ENCODE measurements at regions not wholly inside any gene's neighbourhood (a gene's known extent, or its start where the extent isn't known, plus 50 kb on each side); places are given as distances from the start of the nearest gene placed in this dataset.

DNA sequence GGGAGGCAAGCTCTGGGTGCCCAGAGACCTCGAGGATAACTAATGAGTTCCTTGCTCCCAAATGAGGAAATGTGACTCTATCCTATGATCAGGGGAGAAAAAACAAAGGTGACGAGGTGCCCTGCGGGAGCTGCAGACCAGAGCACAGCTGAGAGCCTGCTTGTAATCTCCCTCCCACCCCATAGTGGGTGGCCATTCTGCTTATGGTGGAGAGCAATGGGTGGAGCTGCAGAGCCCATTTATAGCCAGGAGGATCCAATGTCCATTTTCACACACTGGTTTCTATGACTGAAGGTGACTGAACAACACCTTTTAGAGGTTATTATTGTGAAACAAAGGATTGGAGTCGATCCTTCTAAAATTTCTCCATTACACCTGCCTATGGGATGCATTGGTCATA lies 153.3 kb downstream of the COL6A3 start:
- Histone ChIP-seq H3K4me1 (ENCODE audit: insufficient read depth, insufficient read length) (no peaks in the 10 kb centered on the region), H3K36me3 (ENCODE audit: insufficient read depth, insufficient read length, low read length) (no peaks in the 10 kb centered on the region), H3K9me3 (ENCODE audit: insufficient read depth, low read length) (no peaks in the 10 kb centered on the region), H3K9ac (ENCODE audit: insufficient read length, low read depth) (no peak overlapping the region), H3K4me3 (ENCODE audit: insufficient read length, low read depth) (no peak overlapping the region), H3K27me3 (ENCODE audit: insufficient read depth, insufficient read length) (no peaks in the 10 kb centered on the region)
- TF ChIP-seq YY1 (IDR thresholded peaks at IDR 0.05; ENCODE audit: insufficient read depth, insufficient read length) (no peak), ZNF274 (IDR thresholded peaks at IDR 0.05; ENCODE audit: low read depth, low read length) (no peak), SUZ12 (IDR thresholded peaks at IDR 0.05; ENCODE audit: extremely low read depth, insufficient read depth, insufficient read length) (no peak)
- no peak for DNase-seq (ENCODE audit: low read depth, low spot score)

DNA sequence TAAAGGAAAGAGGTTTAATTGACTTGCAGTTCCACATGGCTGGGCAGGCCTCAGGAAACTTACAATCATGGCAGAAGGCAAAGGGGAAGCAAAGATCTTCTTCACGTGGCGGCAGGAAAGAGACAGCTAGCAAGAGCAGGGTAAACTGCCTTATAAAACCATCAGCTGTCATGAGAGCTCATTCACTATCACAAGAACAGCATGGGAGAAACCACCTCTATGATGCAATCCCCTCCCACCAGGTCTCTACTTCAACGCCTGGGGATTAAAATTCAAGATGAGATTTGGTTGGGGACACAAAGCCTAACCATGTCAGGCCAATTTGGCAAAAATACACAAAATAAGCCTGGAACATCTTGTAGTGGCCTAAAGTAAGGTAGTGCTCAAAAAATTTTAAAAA lies 152.6 kb downstream of the COL6A3 start:
- no peak for TF ChIP-seq SUZ12 (IDR thresholded peaks at IDR 0.05; ENCODE audit: extremely low read depth, insufficient read depth, insufficient read length)
- TF ChIP-seq ZNF274 (IDR thresholded peaks at IDR 0.05; ENCODE audit: low read depth, low read length), result no peak
- no peak for TF ChIP-seq YY1 (IDR thresholded peaks at IDR 0.05; ENCODE audit: insufficient read depth, insufficient read length)
- Histone ChIP-seq H3K4me1 (ENCODE audit: insufficient read depth, insufficient read length) (no peaks in the 10 kb centered on the region), H3K4me3 (ENCODE audit: insufficient read length, low read depth) (no peak overlapping the region), H3K9me3 (ENCODE audit: insufficient read depth, low read length) (no peaks in the 10 kb centered on the region), H3K27me3 (ENCODE audit: insufficient read depth, insufficient read length) (no peaks in the 10 kb centered on the region), H3K36me3 (ENCODE audit: insufficient read depth, insufficient read length, low read length) (no peaks in the 10 kb centered on the region), H3K9ac (ENCODE audit: insufficient read length, low read depth) (no peak overlapping the region)
- no peak for DNase-seq (ENCODE audit: low read depth, low spot score)

DNA sequence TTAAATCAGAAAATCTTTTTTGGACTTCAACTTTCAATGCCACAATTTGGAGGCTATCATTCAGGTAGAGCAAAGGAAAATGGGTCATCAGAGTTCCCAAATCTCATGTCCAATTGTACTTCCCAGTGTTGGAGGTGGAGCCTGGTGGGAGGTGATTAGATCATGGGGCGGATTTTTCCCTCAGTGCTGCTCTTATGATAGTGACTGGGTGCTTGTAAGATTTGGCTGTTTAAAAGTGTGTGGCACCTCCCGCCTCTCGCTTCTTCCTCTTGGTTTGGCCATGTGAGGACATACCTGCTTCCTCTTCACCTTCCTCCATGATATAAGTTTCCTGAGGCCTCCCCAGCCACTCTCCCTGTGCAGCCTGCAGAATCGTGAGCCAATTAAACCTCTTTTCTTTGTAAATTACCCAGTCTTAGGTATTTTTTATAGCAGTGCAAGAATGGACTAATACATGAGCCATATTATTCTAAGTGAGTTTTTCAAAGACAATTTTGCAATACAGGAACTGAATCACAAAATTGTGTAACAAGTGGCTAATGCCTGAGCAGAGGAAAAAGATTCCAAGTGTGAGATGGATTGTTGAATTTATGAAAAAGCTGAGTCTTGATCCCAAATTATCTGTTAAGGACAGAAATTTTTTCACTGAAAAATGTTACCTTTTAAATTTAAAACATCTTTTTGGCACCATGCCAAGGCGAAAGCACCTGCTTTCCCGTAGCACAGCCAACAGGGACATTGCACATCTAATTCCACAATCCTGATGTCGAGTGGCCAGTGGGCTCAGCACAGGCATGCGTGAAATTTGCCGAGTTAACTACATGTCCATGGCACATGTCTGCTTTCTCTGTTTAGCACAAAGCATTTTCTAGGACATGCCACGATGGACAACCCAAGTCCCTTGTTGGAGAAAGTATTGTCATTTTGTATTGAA lies 150.9 kb downstream of the COL6A3 start:
- no peak for TF ChIP-seq ZNF274 (IDR thresholded peaks at IDR 0.05; ENCODE audit: low read depth, low read length)
- no peak for TF ChIP-seq SUZ12 (IDR thresholded peaks at IDR 0.05; ENCODE audit: extremely low read depth, insufficient read depth, insufficient read length)
- no peak for TF ChIP-seq YY1 (IDR thresholded peaks at IDR 0.05; ENCODE audit: insufficient read depth, insufficient read length)
- H3K36me3 ChIP-seq (ENCODE audit: insufficient read depth, insufficient read length, low read length), result no peaks in the 10 kb centered on the region

DNA sequence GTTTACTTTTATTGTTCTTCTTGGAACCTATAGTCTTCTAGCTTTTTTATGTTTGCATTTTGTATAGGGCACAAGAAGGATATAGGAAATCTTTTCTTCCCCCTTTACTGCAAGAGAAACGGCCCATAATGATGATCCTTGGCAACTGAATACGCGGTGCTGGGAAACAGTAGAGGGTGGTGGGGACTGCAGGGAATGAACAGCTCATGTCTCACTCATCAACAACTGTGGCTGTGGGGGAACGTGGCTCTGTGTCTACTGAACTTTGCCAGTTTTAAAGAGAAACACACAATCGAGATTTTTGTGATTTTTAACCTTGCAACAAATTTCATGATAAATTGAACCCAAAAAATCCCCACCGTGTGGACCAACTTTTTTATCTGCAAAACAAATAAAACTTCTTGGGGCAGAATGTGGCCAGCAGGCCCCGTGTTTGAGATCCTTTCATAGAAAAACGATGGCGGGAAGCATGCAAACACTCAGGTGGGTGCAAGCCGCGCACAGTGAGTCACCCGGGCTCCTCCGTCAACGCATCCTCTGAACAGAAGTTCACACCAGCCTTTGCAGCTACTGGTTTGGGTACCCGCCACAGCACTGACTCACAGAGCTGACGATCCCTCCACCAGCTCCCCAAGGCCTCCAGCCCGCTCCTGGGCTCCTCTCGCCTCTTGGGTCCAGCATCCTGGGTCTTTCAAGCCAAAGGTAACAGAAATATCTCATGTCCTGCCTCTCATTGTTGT lies 149.3 kb downstream of the COL6A3 start:
- no peak overlapping the region for H3K4me3 ChIP-seq (ENCODE audit: insufficient read length, low read depth)
- no peaks in the 10 kb centered on the region for H3K4me1 ChIP-seq (ENCODE audit: insufficient read depth, insufficient read length)
- TF ChIP-seq SUZ12 (IDR thresholded peaks at IDR 0.05; ENCODE audit: extremely low read depth, insufficient read depth, insufficient read length) (no peak), ZNF274 (IDR thresholded peaks at IDR 0.05; ENCODE audit: low read depth, low read length) (no peak), YY1 (IDR thresholded peaks at IDR 0.05; ENCODE audit: insufficient read depth, insufficient read length) (no peak)
- no peaks in the 10 kb centered on the region for H3K9me3 ChIP-seq (ENCODE audit: insufficient read depth, low read length)
- H3K27me3 ChIP-seq (ENCODE audit: insufficient read depth, insufficient read length), result no peaks in the 10 kb centered on the region
- H3K9ac ChIP-seq (ENCODE audit: insufficient read length, low read depth), result no peak overlapping the region
- no peaks in the 10 kb centered on the region for H3K36me3 ChIP-seq (ENCODE audit: insufficient read depth, insufficient read length, low read length)
- DNase-seq (ENCODE audit: low read depth, low spot score), result no peak

More for the DNA sequence above, 150.9 kb downstream of the COL6A3 start:
- Histone ChIP-seq H3K27me3 (ENCODE audit: insufficient read depth, insufficient read length) (no peaks in the 10 kb centered on the region), H3K9ac (ENCODE audit: insufficient read length, low read depth) (no peak overlapping the region), H3K4me3 (ENCODE audit: insufficient read length, low read depth) (no peak overlapping the region), H3K4me1 (ENCODE audit: insufficient read depth, insufficient read length) (no peaks in the 10 kb centered on the region), H3K9me3 (ENCODE audit: insufficient read depth, low read length) (no peaks in the 10 kb centered on the region)
- DNase-seq (ENCODE audit: low read depth, low spot score), result no peak

DNA sequence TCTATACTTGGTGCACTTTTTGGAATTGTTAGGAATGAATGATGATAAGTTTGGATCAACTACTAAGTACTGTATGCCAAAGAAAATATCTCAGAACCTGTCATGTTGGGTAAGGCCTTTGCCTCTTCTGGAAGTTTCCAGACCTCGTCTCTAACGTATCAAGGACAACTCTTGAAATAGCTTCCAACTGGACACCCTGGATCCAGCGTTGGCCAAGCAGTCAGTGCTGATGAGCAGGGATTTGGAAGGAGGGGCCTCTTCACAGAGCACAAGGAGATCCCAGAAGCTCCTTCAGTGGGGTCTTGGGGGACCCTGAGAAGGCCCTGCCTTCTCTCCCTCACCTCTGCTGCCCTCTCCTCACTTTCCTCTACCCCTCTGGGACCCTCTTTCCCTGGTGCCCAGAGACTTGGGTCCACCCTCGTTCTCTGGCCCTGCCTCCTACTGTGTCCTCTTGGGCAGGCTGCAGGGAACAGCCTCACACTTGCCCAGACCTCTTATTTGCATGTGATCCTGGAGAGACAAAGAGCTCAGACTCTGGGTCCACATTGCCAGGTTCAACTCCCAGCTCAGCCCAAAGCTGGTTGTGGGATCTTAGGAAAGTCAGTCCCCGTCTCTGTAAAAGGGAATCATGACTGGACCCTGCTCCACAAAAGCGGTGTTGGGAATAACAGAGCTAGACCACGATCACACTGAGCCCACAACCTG lies 145.8 kb downstream of the COL6A3 start:
- Histone ChIP-seq H3K4me1 (ENCODE audit: insufficient read depth, insufficient read length) (peaks cover 6% of the 10 kb centered on the region), H3K27me3 (ENCODE audit: insufficient read depth, insufficient read length) (no peaks in the 10 kb centered on the region), H3K9me3 (ENCODE audit: insufficient read depth, low read length) (no peaks in the 10 kb centered on the region), H3K9ac (ENCODE audit: insufficient read length, low read depth) (no peak overlapping the region), H3K4me3 (ENCODE audit: insufficient read length, low read depth) (no peak overlapping the region), H3K36me3 (ENCODE audit: insufficient read depth, insufficient read length, low read length) (no peaks in the 10 kb centered on the region)
- DNase-seq (ENCODE audit: low read depth, low spot score), result no peak
- TF ChIP-seq YY1 (IDR thresholded peaks at IDR 0.05; ENCODE audit: insufficient read depth, insufficient read length) (no peak), ZNF274 (IDR thresholded peaks at IDR 0.05; ENCODE audit: low read depth, low read length) (no peak), SUZ12 (IDR thresholded peaks at IDR 0.05; ENCODE audit: extremely low read depth, insufficient read depth, insufficient read length) (no peak)

DNA sequence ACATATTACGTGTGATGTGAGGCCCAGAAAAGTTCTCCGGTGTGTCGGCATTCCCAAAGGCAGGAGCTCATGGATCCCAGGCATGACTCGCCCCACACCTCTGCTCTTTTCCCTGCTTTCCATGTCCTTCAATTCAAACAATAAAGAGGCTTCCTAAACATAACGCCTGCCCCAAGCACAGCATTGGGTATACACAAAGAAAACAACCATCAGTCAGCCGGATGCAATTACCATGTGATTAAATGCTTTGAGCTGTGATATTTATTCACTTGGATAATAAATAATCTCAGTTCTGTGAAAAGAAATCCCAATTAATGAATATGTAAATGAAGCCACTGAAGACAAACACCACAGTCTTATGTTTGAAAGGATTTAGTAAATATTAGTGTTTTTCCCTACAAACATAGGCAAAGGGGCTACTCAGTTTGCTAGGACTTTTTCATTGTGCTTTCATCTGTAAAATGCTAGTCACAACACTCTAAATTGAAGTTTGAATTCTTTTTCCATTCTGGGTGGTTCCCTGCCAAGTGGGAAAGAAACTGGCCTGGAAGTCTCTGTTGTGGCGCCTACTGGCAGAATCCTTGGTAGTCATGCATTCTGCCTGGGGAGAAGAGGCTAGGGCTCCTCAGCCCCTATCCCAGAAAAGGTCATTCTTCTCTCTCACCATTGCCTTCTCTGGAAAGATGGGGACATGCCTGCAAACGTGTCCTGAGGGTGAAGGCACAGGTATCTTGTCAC lies 144.7 kb downstream of the COL6A3 start:
- H3K9ac ChIP-seq (ENCODE audit: insufficient read length, low read depth), result no peak overlapping the region

More for the DNA sequence above, 144.7 kb downstream of the COL6A3 start:
- TF ChIP-seq ZNF274 (IDR thresholded peaks at IDR 0.05; ENCODE audit: low read depth, low read length), result no peak
- TF ChIP-seq SUZ12 (IDR thresholded peaks at IDR 0.05; ENCODE audit: extremely low read depth, insufficient read depth, insufficient read length), result no peak
- no peak for TF ChIP-seq YY1 (IDR thresholded peaks at IDR 0.05; ENCODE audit: insufficient read depth, insufficient read length)
- Histone ChIP-seq H3K9me3 (ENCODE audit: insufficient read depth, low read length) (no peaks in the 10 kb centered on the region), H3K27me3 (ENCODE audit: insufficient read depth, insufficient read length) (no peaks in the 10 kb centered on the region), H3K4me3 (ENCODE audit: insufficient read length, low read depth) (no peak overlapping the region), H3K4me1 (ENCODE audit: insufficient read depth, insufficient read length) (peaks cover 6% of the 10 kb centered on the region), H3K36me3 (ENCODE audit: insufficient read depth, insufficient read length, low read length) (no peaks in the 10 kb centered on the region)
- no peak for DNase-seq (ENCODE audit: low read depth, low spot score)

Measured in NT2/D1 (cell line).